ENCODE measurements at regions not wholly inside any gene's neighbourhood (a gene's known extent, or its start where the extent isn't known, plus 50 kb on each side); places are given as distances from the start of the nearest gene placed in this dataset.

- H3K9ac ChIP-seq (ENCODE audit: insufficient read depth in 1 of 2, low read depth in 2 of 2, low read length in 2 of 2): no peak overlapping the region
- no TSS peak for BruUV-seq (replicated peaks)
- ChIA-PET POLR2A (no interaction called here), CTCF (ENCODE audit: low intra/inter-chr PET ratio) (no interaction called here)
- intact Hi-C loops (cut with micrococcal nuclease): no loop called here
- no peaks in the 10 kb centered on the region for H4K20me1 ChIP-seq (replicated peaks; ENCODE audit: control insufficient read depth, insufficient read depth, low read length)
- DNase-seq (ENCODE audit: extremely low read depth in 1 of 4, low spot score in 3 of 4) (no peak), ATAC-seq (no peak), FAIRE-seq (no peak)
- WGBS (ENCODE audit: insufficient coverage, low coverage, missing lambda C conversion rate): 0% methylated on average over 3 of the region's 5 CpGs
- no peak overlapping the region for H3K27ac ChIP-seq (ENCODE audit: extremely low read depth, low read depth, low read length)
- no peaks in the 10 kb centered on the region for H3K9me3 ChIP-seq (replicated peaks; ENCODE audit: control insufficient read depth, insufficient read depth, low read depth, low read length)
- in situ Hi-C loops (cut with MboI): no loop called here
- no peak overlapping the region for H3K4me3 ChIP-seq
- H3K27me3 ChIP-seq (ENCODE audit: control insufficient read depth in 2 of 2, insufficient read depth in 2 of 2, low read length in 2 of 2): no peaks in the 10 kb centered on the region
- no peaks in the 10 kb centered on the region for H3K79me2 ChIP-seq (ENCODE audit: control insufficient read depth, insufficient read depth, low read length)
- no peaks in the 10 kb centered on the region for H3K9me1 ChIP-seq (ENCODE audit: control insufficient read depth, insufficient read depth, low read length)
- H3K36me3 ChIP-seq (ENCODE audit: control insufficient read depth, insufficient read depth, low read length): no peaks in the 10 kb centered on the region
- H3K4me2 ChIP-seq (ENCODE audit: insufficient read depth, low read length): no peak overlapping the region
- no peak overlapping the region for H2AFZ ChIP-seq (ENCODE audit: low read depth, low read length)
- no peaks in the 10 kb centered on the region for H3K4me1 ChIP-seq (replicated peaks in 1 of 2; ENCODE audit: control insufficient read depth in 2 of 2, insufficient read depth in 2 of 2, low read length in 2 of 2)
- TF ChIP-seq FOXJ3 (CRISPR knock-in tag; IDR thresholded peaks at IDR 0.05) (no peak), E2F4 (CRISPR knock-in tag; IDR thresholded peaks at IDR 0.05; ENCODE audit: low read depth) (no peak), KAT2B (IDR thresholded peaks at IDR 0.05; ENCODE audit: low read depth, low read length) (no peak), CBX1 (IDR thresholded peaks at IDR 0.05; ENCODE audit: low read depth) (no peak), ZNF23 (CRISPR knock-in tag; IDR thresholded peaks at IDR 0.05) (no peak), FIP1L1 (IDR thresholded peaks at IDR 0.05; ENCODE audit: low read depth, low read length, poor library complexity, severe bottlenecking) (no peak), BRD9 (IDR thresholded peaks at IDR 0.05; ENCODE audit: low read depth, partially characterized antibody) (no peak), MYNN (IDR thresholded peaks at IDR 0.05) (no peak), MYNN (CRISPR knock-in tag; IDR thresholded peaks at IDR 0.05) (no peak), CXXC5 (CRISPR knock-in tag; IDR thresholded peaks at IDR 0.05) (no peak), ARNT (IDR thresholded peaks at IDR 0.05) (no peak), ETV6 (IDR thresholded peaks at IDR 0.05; ENCODE audit: borderline replicate concordance in 1 of 2, low read depth in 2 of 2, low read length in 1 of 2) (no peak), ETV6 (CRISPR knock-in tag; IDR thresholded peaks at IDR 0.05; ENCODE audit: borderline replicate concordance) (no peak)
Observed at GRCh38 chr2:106963893-106964292, 77.9 kb upstream of the ST6GAL2 start.

Measured in K562 (cell line).